Pancreas (tissue), 10 donors: ENCODE measurements at regions not wholly inside any gene's neighbourhood (a gene's known extent, or its start where the extent isn't known, plus 50 kb on each side); places are given as distances from the start of the nearest gene placed in this dataset.

Experiments used
- ATAC-seq, 4 donors: fragments of 200-7000 bp; cut with Tn5 transposase; one replicate each; pipeline versions ENCODE4 v1.8.0 to v1.9.1; 2020; ENCODE audit warnings: mild to moderate bottlenecking in 4 of 4, moderate library complexity in 4 of 4
- DNase-seq, 6 donors: peaks; one replicate each; pipeline ENCODE4 v3.0.0-alpha.2; 2020
- FAIRE-seq: peaks from 2 replicates; lab custom pipeline; 2012; peaks lifted over from hg19 to GRCh38; lab: Jason Lieb, UNC
- H3K27ac ChIP-seq, 4 donors: fragments of 200-600 bp; sonication (generic); 1 replicate in 3 of 4; 2 replicates in 1 of 4; pipeline versions ENCODE4 v1.5.0 to v1.8.0; 2020
- H3K27me3 ChIP-seq, 4 donors: fragments of 200-600 bp; one replicate each; pipeline ENCODE4 v1.8.0; 2021
- H3K36me3 ChIP-seq, 3 donors: fragments of 200-600 bp; sonication (generic) in 1 of 3; one replicate each; pipeline versions ENCODE4 v1.5.0 to v1.8.0; 2020 to 2021
- H3K4me1 ChIP-seq, 3 donors: fragments of 200-600 bp; one replicate each; pipeline ENCODE4 v1.8.0; 2021
- H3K4me3 ChIP-seq, 4 donors: fragments of 200-600 bp; sonication (generic) in 2 of 4; one replicate each; pipeline versions ENCODE4 v1.5.0 to v1.8.0; 2020 to 2021
- H3K9me3 ChIP-seq, 4 donors: fragments of 200-600 bp; one replicate each; pipeline ENCODE4 v1.8.0; 2021
- WGBS, 2 donors: extraction: QIAGEN DNeasy Blood & Tissue Kit; methylation state at CpG; one replicate each; pipeline ENCODE4 v1.1.7; 2013; 5-methylcytosine and 5-hydroxymethylcytosine counted together
- intact Hi-C, 3 donors: fragments of 100-400 bp; cut with DNase I; formaldehyde crosslinking; loops; one replicate each; pipeline versions ENCODE4 v1.11.1 to v1.14.2; 2022
- TF ChIP-seq, protein P1 (sequence below), 4 donors: fragments of 200-600 bp; sonication (generic) in 3 of 4; IDR thresholded peaks; one replicate each; pipeline versions ENCODE4 v1.5.0 to v1.8.0; 2021; ENCODE audit warnings: antibody characterized with exemption in 4 of 4
- donor health status: healthy with polysubstance abuse.
- donor health status: DM: no; HTN: no; CAD: no; lungs with moderate emphysema.
- donor health status: DM: no; HTN: no; CAD: no.
- donor health status: control.
- donor health status: control.
- donor health status: Bipolar disorder and iron deficiency.
- donor health status: DM: yes; HTN: yes; CAD: no.
- donor health status: DM: no; HTN: no; CAD: no.
- donor health status: DM: no; HTN: no; CAD: no.
- donor health status: DM: yes; HTN: yes; CAD: no.

DNA sequence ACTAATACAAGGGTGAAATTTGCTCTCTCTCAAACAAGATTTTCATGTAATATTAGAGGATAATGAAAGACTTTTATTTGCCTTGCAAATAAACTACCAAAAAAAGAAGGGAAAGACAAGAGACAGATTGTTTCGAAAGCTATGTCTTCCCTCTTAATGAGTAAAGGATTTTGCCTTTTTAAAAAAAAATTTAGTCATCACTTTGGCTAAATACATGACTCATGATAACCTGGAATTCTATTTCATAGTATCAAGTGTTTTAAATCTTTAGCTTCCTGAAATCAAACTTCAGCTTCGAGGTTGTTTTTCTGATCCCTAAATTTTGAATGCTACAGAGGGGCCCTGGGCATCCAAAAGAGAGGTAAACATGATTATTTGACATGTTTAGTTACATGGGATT is 144.4 kb downstream of the CCDC59 start:
- ATAC-seq (no peak), DNase-seq (no peak), FAIRE-seq (no peak)
- TF ChIP-seq, protein P1, sequence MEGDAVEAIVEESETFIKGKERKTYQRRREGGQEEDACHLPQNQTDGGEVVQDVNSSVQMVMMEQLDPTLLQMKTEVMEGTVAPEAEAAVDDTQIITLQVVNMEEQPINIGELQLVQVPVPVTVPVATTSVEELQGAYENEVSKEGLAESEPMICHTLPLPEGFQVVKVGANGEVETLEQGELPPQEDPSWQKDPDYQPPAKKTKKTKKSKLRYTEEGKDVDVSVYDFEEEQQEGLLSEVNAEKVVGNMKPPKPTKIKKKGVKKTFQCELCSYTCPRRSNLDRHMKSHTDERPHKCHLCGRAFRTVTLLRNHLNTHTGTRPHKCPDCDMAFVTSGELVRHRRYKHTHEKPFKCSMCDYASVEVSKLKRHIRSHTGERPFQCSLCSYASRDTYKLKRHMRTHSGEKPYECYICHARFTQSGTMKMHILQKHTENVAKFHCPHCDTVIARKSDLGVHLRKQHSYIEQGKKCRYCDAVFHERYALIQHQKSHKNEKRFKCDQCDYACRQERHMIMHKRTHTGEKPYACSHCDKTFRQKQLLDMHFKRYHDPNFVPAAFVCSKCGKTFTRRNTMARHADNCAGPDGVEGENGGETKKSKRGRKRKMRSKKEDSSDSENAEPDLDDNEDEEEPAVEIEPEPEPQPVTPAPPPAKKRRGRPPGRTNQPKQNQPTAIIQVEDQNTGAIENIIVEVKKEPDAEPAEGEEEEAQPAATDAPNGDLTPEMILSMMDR (IDR thresholded peaks at IDR 0.05) = no peak
- no peaks in the 10 kb centered on the region for H3K4me1 ChIP-seq
- intact Hi-C loops = no loop called here
- H3K4me3 ChIP-seq = no peak overlapping the region
- no peaks in the 10 kb centered on the region for H3K36me3 ChIP-seq
- H3K27me3 ChIP-seq = no peaks in the 10 kb centered on the region
- no peak overlapping the region for H3K27ac ChIP-seq
- H3K9me3 ChIP-seq = no peaks in the 10 kb centered on the region
- 27 to 29% methylated on average over 2 of the region's 2 CpGs for WGBS, 2 donors

GRCh38 chr12:82210882-82211281 is 147.3 kb downstream of the CCDC59 start:
- intact Hi-C loops = no loop called here
- H3K27me3 ChIP-seq = no peaks in the 10 kb centered on the region
- H3K9me3 ChIP-seq = no peaks in the 10 kb centered on the region
- ATAC-seq (no peak), FAIRE-seq (no peak), DNase-seq (no peak)
- no peaks in the 10 kb centered on the region for H3K4me1 ChIP-seq
- no peaks in the 10 kb centered on the region for H3K36me3 ChIP-seq
- no peak overlapping the region for H3K4me3 ChIP-seq
- TF ChIP-seq, protein P1 (IDR thresholded peaks at IDR 0.05) = no peak
- 75 to 95% methylated on average over 1 of the region's 1 CpG for WGBS, 2 donors
- H3K27ac ChIP-seq = no peak overlapping the region

DNA sequence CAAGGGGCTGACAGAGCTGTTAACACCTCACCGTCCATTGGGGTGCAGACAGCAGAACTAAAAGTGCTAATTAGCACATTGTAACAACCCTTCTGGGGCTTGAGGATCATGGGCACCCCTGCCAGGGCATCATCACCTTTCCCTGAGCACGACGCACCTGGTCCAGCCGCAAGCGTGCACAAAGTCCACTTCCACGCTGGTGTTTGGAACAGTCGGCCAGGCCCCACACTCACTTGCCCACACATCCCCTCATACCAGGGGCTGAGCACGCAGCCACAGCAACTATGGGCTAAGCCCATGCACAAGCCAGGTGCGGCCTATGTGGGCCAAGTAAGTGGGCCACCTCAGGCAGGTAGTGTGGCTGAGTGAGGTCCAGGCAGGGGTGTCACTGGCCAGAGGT is 148.7 kb downstream of the CCDC59 start:
- Histone ChIP-seq H3K4me3 (no peak overlapping the region), H3K27me3 (no peaks in the 10 kb centered on the region), H3K27ac (no peak overlapping the region), H3K36me3 (no peaks in the 10 kb centered on the region), H3K4me1 (no peaks in the 10 kb centered on the region), H3K9me3 (no peaks in the 10 kb centered on the region)
- TF ChIP-seq, protein P1 (IDR thresholded peaks at IDR 0.05) = no peak
- DNase-seq (peak in 1 of 6 donors; percentile 36), ATAC-seq (no peak), FAIRE-seq (no peak)
- 80 to 88% methylated on average over 9 of the region's 9 CpGs for WGBS, 2 donors
- intact Hi-C loops = no loop called here

- DNase-seq (no peak), ATAC-seq (no peak), FAIRE-seq (no peak)
- intact Hi-C loops = no loop called here
- no peaks in the 10 kb centered on the region for H3K36me3 ChIP-seq
- no peaks in the 10 kb centered on the region for H3K9me3 ChIP-seq
- H3K27ac ChIP-seq = no peak overlapping the region
- TF ChIP-seq, protein P1 (IDR thresholded peaks at IDR 0.05) = no peak
- no peak overlapping the region for H3K4me3 ChIP-seq
- no peaks in the 10 kb centered on the region for H3K27me3 ChIP-seq
- H3K4me1 ChIP-seq = no peaks in the 10 kb centered on the region
Measured at GRCh38 chr12:82207556-82207955, 150.6 kb downstream of the CCDC59 start.

GRCh38 chr12:82203086-82203485 is 155.1 kb downstream of the CCDC59 start:
- Histone ChIP-seq H3K27ac (no peak overlapping the region), H3K9me3 (no peaks in the 10 kb centered on the region), H3K4me1 (no peaks in the 10 kb centered on the region), H3K27me3 (no peaks in the 10 kb centered on the region), H3K4me3 (no peak overlapping the region), H3K36me3 (no peaks in the 10 kb centered on the region)
- FAIRE-seq = no peak
- ATAC-seq = no peak
- WGBS, 2 donors = 54 to 78% methylated on average over 4 of the region's 4 CpGs
- DNase-seq = no peak
- TF ChIP-seq, protein P1 (IDR thresholded peaks at IDR 0.05) = no peak
- intact Hi-C loops = no loop called here
